ENCODE measurements at regions not wholly inside any gene's neighbourhood (a gene's known extent, or its start where the extent isn't known, plus 50 kb on each side); places are given as distances from the start of the nearest gene placed in this dataset.

- no peak for TF ChIP-seq CTCF (IDR thresholded peaks at IDR 0.05; ENCODE audit: insufficient read depth, low read depth, low read length)
- Histone ChIP-seq H3K4me3 (ENCODE audit: low read depth, low read length) (no peak overlapping the region), H3K36me3 (ENCODE audit: control insufficient read depth, insufficient read depth, low read length) (no peaks in the 10 kb centered on the region), H3K27me3 (ENCODE audit: control insufficient read depth, insufficient read depth, low read length) (no peaks in the 10 kb centered on the region)
- CTCF ChIA-PET = no interaction called here
- no peak for DNase-seq (ENCODE audit: low read depth)
- POLR2A ChIA-PET = no interaction called here
Observed at GRCh38 chr6:97701801-97702200, 418.8 kb upstream of the MMS22L start.

- no peak for DNase-seq (ENCODE audit: low read depth)
- ChIA-PET CTCF (no interaction called here), POLR2A (no interaction called here)
- Histone ChIP-seq H3K36me3 (ENCODE audit: control insufficient read depth, insufficient read depth, low read length) (no peaks in the 10 kb centered on the region), H3K4me3 (ENCODE audit: low read depth, low read length) (no peak overlapping the region), H3K27me3 (ENCODE audit: control insufficient read depth, insufficient read depth, low read length) (no peaks in the 10 kb centered on the region)
- no peak for TF ChIP-seq CTCF (IDR thresholded peaks at IDR 0.05; ENCODE audit: insufficient read depth, low read depth, low read length)
Observed at GRCh38 chr6:97702248-97702647, 419.2 kb upstream of the MMS22L start.

DNA sequence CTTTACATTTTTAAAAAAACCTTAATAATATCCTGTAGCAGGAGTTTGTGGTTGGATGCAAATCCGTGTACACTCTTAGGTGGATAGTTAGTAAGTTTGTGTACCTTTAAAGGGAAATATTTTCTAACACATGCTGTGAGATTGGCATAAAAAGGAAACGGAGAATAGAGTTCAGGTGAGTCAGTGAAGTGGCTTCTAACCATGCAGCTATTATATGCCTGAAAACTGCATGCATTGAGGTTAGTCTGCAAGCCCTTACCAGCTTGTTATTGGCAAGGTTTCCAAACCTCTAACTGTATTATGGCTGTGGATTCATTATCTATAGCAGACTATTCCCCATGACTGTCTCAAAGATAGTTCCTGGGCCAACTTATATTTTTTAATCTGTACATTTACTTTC is 420.6 kb upstream of the MMS22L start:
- Histone ChIP-seq H3K36me3 (ENCODE audit: control insufficient read depth, insufficient read depth, low read length) (no peaks in the 10 kb centered on the region), H3K4me3 (ENCODE audit: low read depth, low read length) (no peak overlapping the region), H3K27me3 (ENCODE audit: control insufficient read depth, insufficient read depth, low read length) (no peaks in the 10 kb centered on the region)
- no peak for TF ChIP-seq CTCF (IDR thresholded peaks at IDR 0.05; ENCODE audit: insufficient read depth, low read depth, low read length)
- DNase-seq (ENCODE audit: low read depth) = no peak
- CTCF ChIA-PET = interaction anchor here (1.5 kb wide), 1 partner anchor 17 kb away, joined by 3 read pairs; no protein-coding TSS in a partner anchor
- POLR2A ChIA-PET = no interaction called here

DNA sequence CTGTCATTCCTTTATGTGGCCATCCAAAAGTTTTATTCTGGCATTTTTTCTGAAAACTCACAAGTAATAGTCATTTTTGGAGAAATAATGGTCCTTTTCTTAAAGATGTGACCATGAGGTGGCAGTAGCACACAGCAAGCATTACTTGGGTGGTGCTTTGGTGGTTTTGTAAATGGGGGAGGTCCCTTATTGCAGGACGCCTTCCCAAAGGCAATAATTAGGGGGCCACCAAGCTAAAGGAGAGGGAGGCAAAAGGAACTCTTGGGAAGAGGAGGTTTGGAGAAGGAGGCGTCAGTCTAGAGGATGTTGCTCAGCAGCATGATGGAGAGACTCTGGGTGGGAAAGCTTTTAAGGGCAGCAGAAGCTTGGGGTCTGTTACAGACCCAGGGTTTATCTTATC is 422.6 kb upstream of the MMS22L start:
- Histone ChIP-seq H3K4me3 (ENCODE audit: low read depth, low read length) (no peak overlapping the region), H3K36me3 (ENCODE audit: control insufficient read depth, insufficient read depth, low read length) (no peaks in the 10 kb centered on the region), H3K27me3 (ENCODE audit: control insufficient read depth, insufficient read depth, low read length) (no peaks in the 10 kb centered on the region)
- TF ChIP-seq CTCF (IDR thresholded peaks at IDR 0.05; ENCODE audit: insufficient read depth, low read depth, low read length) = peak; percentile 15; the same call in 1 of the 2 replicates
- no peak for DNase-seq (ENCODE audit: low read depth)
- POLR2A ChIA-PET = no interaction called here
- CTCF ChIA-PET = interaction anchor here (1.0 kb wide), 1 partner anchor 17 kb away, joined by 3 read pairs; no protein-coding TSS in a partner anchor

GRCh38 chr6:97712751-97713150 is 429.7 kb upstream of the MMS22L start:
- H3K27me3 ChIP-seq (ENCODE audit: control insufficient read depth, insufficient read depth, low read length) = no peaks in the 10 kb centered on the region
- H3K36me3 ChIP-seq (ENCODE audit: control insufficient read depth, insufficient read depth, low read length) = no peaks in the 10 kb centered on the region
- H3K4me3 ChIP-seq (ENCODE audit: low read depth, low read length) = no peak overlapping the region
- ChIA-PET CTCF (no interaction called here), POLR2A (no interaction called here)
- no peak for TF ChIP-seq CTCF (IDR thresholded peaks at IDR 0.05; ENCODE audit: insufficient read depth, low read depth, low read length)
- no peak for DNase-seq (ENCODE audit: low read depth)

Data from BJ (cell line).